Mammary epithelial cell (primary cell): ENCODE measurements at regions not wholly inside any gene's neighbourhood (a gene's known extent, or its start where the extent isn't known, plus 50 kb on each side); places are given as distances from the start of the nearest gene placed in this dataset.

Experiments
- EZH2 ChIP-seq: IDR thresholded peaks from 2 replicates; pipeline ENCODE4 v1.6.1; 2012; ENCODE audit warnings: low read length, inconsistent platforms, borderline replicate concordance
- TF ChIP-seq, protein P1 (sequence below), 2 donors: IDR thresholded peaks in 1 of 2; conservative IDR thresholded peaks in 1 of 2; 2 replicates each; pipeline ENCODE4 v1.5.1; 2011 to 2012; ENCODE audit warnings: inconsistent platforms in 2 of 2, low read length in 2 of 2, mild to moderate bottlenecking in 2 of 2, control low read depth in 1 of 2, low read depth in 1 of 2; ENCODE audit not compliant: insufficient read depth in 1 of 2; ENCODE audit errors: extremely low read depth in 1 of 2

DNA sequence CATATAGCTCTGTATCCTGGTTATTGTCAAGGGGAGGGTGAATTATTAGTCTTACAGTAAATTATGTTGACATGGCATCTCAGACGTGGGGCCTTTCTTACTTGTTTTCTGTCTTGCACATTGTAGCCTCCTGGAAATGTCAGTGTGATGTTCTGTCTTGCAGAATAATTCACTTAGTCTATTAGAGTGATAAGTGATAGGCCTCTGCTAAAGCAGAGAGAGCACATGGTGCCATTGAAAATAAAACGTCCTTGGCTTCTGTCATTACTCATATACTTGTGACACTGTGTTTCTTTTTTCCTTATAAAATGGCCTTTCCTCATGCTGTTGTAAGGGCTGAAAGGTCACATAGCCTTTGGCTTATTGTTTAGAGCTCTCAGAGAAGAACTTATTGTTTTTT is 531.0 kb downstream of the EPM2A start:
- TF ChIP-seq, protein P1, sequence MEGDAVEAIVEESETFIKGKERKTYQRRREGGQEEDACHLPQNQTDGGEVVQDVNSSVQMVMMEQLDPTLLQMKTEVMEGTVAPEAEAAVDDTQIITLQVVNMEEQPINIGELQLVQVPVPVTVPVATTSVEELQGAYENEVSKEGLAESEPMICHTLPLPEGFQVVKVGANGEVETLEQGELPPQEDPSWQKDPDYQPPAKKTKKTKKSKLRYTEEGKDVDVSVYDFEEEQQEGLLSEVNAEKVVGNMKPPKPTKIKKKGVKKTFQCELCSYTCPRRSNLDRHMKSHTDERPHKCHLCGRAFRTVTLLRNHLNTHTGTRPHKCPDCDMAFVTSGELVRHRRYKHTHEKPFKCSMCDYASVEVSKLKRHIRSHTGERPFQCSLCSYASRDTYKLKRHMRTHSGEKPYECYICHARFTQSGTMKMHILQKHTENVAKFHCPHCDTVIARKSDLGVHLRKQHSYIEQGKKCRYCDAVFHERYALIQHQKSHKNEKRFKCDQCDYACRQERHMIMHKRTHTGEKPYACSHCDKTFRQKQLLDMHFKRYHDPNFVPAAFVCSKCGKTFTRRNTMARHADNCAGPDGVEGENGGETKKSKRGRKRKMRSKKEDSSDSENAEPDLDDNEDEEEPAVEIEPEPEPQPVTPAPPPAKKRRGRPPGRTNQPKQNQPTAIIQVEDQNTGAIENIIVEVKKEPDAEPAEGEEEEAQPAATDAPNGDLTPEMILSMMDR (conservative IDR thresholded peaks at IDR 0.05 in 1 of 2, IDR thresholded peaks at IDR 0.05 in 1 of 2; ENCODE audit: extremely low read depth in 1 of 2, insufficient read depth in 1 of 2, low read depth in 1 of 2, low read length in 2 of 2): no peak
- TF ChIP-seq EZH2: no peak
